ENCODE measurements at regions not wholly inside any gene's neighbourhood (a gene's known extent, or its start where the extent isn't known, plus 50 kb on each side); places are given as distances from the start of the nearest gene placed in this dataset.

GRCh38 chr3:117626577-117626976 is 917.0 kb downstream of the TUSC7 start:
- TF ChIP-seq CTCF (IDR thresholded peaks at IDR 0.05 in 4 of 5, conservative IDR thresholded peaks at IDR 0.05 in 1 of 5) (no peak), POLR2A (IDR thresholded peaks at IDR 0.05) (no peak)

All from gastrocnemius medialis (tissue), 4 donors.